Fibroblast of peridontal ligament (primary cell): ENCODE measurements at regions not wholly inside any gene's neighbourhood (a gene's known extent, or its start where the extent isn't known, plus 50 kb on each side); places are given as distances from the start of the nearest gene placed in this dataset.
"Not testable (repeated sequence)": the region's sequence is repeated elsewhere in the genome, so short reads cannot be mapped to it uniquely, and the experiment has no call there.

Experiments used
- DNase-seq: peaks from one replicate; pipeline ENCODE4 v3.0.0-alpha.2; 2010; ENCODE audit errors: extremely low read depth

DNA sequence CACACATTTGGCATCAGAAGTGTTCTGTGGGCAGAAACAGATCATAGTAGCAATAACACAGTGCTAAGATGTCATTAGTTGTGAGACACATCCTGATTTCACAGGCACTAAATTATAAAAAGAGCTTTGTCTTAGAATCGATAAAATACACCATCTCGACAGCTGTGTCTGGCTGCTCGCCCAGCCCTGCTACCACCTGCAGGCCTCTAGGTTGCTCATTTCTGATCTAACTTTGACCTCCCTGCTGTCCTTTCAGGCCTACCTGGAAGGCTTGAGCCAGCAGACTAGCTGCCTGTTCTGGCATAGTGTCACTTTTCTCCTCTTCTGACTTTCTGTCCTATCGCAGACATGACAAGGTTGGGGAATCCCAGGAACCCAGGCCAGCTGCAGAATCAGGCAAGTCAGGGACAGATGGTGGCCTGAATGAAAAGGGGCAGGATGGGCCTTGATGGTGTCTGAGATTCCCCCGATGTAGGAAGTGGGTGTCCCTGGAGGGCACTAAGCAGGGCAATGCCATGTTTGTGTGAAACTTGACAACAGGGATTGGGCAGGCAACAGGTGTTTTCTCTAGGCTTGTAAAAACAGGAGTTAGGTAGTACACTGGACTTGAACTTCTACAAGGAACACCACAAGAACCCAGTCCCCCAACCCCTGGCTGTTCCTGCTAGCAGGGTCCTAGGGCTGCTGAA is 66.6 kb upstream of the RHOU start:
- no peak for DNase-seq

DNA sequence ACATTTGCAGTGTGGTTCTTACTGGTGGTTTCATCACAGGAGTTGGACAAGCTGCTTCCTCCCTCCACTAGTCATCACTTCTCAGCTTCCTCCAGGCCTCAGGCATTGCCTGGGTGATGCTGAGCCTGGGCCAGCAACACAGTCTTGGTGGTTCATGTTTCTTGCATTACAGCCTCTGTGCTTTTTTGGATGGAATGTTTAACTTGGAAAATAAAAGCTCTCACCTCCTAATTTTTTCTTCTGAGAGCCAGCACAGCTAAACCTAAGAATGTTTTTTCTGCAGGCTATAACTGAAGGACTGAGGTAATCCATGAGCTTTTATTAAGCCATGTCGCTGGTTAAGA is 66.1 kb upstream of the RHOU start:
- peak; percentile 57 for DNase-seq

DNA sequence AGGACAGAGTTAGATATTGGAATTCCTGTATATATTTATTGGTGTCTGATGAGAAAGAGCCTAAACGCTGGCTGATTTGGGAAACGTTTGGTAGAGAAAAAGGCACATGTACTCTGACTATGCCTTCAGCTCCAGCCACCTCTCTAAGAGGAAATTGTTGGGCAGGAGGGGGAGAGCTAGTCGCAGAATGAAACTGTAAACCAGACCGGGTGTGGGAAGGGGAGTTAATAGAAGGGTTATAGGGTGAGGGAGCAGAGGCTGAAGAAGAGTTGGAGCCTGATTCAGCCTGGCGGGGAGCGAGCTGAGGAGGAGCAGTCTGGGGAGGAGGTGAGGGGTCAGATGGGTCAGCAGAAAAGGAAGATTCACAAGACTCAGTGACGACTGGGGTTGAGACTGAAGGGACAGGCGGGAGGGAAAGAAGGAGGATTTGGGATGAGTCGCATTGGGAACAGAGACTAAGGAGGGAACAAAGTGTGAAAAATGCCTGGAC is 54.2 kb upstream of the RHOU start:
- DNase-seq: not testable (repeated sequence)

DNA sequence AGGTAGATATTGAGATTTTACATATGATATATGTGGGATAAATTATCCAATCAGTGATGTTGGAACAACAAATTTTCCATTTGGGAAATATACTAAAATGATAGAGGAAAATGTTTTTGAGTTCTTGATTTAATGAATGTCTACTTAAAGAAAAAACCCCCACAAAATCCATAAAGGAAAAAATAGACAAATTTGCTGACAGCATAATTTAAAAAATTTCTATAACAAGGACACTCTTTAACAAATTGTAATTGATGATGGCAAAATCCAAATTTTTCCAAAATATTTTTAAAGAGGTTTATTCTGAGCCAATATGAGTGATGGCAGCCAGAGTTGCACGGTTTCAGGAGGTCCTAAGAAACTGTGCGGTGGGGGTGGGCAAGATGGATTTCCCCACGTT is 51.9 kb upstream of the RHOU start:
- DNase-seq: no peak

DNA sequence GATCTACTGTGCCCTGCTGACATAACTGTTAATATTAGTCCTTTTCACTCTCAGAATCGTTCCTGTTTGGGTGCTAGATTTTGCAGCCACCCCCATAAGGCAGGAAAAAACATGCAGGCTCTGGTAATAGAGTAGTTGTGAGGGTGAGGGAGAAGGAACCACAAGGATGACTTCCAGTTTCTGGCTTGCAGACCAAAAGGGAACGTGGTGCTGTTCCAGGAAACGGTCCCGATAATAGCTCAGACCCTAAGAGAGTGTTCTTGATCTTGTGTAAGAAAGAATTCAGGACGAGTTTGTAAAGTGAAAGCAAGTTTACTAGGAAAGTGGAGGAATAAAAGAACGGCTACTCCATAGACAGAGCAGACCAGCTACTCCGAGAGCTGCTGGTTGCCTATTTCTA is 50.7 kb upstream of the RHOU start:
- no peak for DNase-seq

DNA sequence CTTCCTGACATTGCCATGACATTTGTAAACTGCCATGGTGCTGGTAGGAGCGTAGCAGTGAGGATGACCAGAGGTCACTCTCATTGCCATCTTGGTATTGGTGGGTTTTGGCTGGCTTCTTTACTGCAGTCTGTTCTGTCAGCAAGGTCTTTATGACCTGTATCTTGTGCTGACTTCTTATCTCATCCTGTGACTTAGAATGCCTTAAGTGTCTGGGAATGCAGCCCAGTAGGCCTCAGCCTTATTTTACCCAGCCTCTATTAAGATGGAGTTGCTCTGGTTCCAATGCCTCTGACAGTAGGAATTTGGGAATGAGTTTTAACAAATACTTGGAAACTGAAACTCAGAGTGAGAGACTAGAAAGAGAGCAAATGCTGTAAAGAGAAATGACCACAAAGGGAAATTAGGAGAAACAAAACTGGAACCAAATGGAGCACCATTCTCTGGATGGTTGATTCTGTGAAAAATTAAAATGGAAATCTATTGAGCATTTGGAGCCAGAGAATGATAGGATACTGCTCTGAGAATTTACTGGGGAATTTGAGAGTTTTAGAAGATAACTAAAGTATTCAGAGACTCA is 50.1 kb upstream of the RHOU start:
- no peak for DNase-seq
